GM12874 (cell line): ENCODE measurements at regions not wholly inside any gene's neighbourhood (a gene's known extent, or its start where the extent isn't known, plus 50 kb on each side); places are given as distances from the start of the nearest gene placed in this dataset.

Source experiments
- TF ChIP-seq, protein P1 (sequence below): IDR thresholded peaks from 2 replicates; pipeline ENCODE4 v1.5.1; 2011; ENCODE audit warnings: low read depth, mild to moderate bottlenecking, control low read depth, low read length, moderate library complexity; ENCODE audit not compliant: insufficient read depth

DNA sequence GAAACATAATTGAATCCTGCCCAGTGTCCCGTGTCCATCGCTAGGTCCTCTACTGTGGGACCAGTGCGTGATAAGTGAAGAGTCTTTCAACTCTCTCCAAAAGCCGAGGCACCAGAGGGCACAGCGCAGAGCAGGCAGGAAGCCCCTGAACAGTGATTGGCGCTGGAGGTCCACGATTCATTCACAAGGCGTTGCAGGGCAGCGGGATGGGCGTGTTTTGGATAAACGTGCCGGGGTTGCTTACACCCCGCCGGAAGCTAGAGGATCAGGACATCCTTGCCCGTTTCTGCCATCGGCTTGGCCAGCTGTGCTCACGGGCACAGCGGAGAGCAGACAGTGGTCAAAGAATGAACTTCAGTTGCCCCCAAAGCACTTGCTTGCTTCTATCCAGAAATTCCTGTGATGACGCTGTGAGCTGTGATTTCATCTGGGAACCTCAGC lies 86.0 kb upstream of the PFKP start:
- TF ChIP-seq, protein P1, sequence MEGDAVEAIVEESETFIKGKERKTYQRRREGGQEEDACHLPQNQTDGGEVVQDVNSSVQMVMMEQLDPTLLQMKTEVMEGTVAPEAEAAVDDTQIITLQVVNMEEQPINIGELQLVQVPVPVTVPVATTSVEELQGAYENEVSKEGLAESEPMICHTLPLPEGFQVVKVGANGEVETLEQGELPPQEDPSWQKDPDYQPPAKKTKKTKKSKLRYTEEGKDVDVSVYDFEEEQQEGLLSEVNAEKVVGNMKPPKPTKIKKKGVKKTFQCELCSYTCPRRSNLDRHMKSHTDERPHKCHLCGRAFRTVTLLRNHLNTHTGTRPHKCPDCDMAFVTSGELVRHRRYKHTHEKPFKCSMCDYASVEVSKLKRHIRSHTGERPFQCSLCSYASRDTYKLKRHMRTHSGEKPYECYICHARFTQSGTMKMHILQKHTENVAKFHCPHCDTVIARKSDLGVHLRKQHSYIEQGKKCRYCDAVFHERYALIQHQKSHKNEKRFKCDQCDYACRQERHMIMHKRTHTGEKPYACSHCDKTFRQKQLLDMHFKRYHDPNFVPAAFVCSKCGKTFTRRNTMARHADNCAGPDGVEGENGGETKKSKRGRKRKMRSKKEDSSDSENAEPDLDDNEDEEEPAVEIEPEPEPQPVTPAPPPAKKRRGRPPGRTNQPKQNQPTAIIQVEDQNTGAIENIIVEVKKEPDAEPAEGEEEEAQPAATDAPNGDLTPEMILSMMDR, result no peak

DNA sequence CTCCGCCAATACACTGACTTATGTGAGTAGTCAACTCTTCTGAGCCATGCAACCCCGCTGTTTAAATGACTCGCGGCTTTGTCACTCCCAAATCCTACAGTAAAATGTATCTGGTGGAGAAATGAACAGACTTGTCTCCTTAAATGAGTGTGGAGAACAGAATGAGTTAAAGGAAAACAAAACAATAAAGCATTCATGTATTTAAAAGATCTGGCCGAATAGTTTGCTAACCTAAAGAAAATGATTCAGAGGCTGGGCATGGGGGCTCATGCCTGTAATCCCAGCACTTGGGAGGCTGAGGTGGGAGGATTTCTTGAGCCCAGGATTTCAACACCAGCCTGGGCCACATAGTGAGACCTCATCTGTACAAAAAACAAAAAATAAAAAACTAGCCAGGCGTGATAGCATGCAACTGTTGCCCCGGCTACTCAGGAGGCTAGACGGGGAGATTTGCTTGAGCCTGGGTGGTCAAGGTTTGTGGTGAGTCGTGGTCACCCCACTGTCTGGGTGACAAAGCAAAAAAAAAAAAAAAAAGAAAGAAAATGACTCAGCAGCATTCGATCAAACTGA lies 86.5 kb upstream of the PFKP start:
- TF ChIP-seq, protein P1, result no peak

DNA sequence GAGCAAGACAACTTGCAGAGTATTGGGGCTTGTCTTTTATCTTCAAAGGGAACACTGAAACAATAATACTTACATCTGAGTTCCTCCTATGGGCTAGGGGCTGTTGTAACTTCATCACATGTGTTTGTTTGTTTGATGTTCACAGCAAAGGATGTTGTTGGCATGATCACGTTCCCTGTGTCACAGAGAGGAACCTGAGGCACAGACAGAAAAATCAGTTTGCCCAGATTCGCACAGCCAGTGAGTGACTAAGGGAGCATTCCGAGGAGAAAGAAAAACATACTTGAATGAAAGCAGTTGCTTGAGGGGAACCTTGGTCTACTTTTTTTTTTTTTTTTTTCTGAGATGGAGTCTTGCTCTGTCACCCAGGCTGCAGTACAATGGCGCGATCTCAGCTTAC lies 87.2 kb upstream of the PFKP start:
- TF ChIP-seq, protein P1, result no peak

DNA sequence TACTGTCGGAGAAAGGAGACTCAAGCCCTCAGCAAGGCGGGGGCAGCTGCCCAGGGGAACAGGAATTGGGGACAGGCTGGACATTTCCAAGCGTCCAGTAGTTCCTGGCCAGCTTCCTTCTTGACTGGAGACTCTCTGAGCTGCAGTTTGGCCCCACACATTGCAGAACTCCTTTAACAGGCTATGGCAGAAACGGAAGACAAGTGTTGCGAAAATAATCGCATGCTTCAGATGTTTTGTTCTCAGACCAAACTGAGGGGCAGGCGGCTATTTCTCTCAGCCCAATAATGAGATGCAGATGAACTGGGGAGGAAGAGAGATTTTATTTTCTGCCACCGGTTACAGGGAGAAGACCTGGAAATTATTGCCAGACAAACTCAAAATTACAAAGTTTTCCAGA lies 88.0 kb upstream of the PFKP start:
- TF ChIP-seq, protein P1, result no peak

DNA sequence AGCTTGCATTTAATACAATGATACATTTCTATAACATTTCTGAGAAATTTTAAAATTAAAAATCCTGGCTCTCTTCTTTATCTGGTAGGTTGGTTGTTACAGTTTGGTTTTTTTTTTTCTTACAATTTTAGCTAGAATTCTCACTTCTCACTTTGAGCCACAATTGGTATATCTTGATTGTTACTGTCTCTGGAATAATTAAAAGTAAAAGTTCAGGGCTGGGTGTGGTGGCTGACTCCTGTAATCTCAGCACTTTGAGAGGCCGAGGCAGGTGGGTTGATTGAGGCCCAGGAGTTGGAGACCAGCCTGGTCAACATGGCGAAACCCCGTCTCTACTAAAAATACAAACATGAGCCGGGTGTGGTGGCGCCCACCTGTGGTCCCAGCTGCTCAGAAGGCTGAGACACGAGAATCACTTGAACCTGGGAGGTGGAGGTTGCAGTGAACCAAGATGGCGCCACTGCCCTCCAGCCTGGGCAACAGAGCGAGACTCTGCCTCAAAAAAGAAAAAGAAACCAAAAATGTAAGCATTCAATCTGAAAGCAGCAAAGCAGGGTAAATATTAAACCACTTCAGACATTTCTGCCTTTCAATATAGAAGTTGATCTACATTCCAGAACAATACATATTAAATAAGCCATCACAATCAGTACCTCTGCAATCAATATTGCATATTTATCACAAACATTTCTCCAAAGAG lies 88.6 kb upstream of the PFKP start:
- TF ChIP-seq, protein P1, result no peak

DNA sequence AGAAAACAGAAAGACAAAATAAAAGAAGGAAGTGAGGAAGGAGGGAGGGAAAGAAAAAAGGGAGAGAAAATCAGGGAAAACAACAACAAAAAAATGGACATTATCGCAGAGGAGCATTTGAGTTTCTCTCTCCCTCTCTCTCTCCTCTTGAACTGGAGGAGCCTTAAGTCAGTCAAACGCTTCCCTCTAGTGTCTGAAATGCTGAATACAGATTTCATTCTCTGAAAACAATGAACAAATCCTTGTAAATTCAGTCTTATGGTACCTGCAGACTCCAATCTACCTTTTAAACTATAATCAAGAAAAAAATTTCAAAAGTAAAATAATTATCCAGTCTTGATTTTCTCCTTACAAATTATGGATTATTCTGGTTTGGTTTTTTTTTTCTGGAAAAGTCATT lies 89.2 kb upstream of the PFKP start:
- TF ChIP-seq, protein P1, result peak; percentile 29; the same call in 1 of the 2 replicates

DNA sequence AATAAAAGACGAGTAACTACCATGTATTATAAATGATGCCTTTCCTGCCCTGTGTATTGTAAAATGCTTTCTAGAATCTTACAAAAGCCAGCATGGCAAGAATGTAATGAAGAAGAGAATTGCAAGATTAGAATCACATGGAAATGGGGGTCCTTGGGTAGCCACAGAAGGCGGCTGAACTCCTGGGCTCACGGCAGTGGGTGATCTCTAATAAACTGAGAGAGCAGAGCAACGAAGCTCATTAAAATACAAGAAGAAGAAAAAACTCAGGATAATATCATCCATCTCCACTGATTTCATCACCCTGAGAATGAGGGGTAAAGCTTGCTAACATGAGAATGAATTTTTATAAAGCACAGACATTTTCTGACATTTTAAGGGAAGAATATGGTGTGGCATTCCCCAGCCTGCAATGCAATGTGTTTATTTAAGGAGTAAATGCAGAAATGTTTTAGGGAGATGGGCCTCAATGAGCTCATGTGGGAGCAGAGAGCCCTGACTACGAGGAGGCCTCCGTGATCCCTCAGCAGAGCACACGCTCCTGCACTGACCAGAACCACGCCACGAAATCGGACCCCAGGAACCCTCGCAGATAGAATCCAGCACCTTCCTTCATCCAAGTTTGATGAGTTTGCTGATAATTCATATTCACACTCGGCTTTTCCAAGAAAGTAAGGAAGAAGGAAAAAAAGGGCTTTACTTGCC lies 92.7 kb upstream of the PFKP start:
- TF ChIP-seq, protein P1, result no peak
